ENCODE measurements at regions not wholly inside any gene's neighbourhood (a gene's known extent, or its start where the extent isn't known, plus 50 kb on each side); places are given as distances from the start of the nearest gene placed in this dataset.

DNA sequence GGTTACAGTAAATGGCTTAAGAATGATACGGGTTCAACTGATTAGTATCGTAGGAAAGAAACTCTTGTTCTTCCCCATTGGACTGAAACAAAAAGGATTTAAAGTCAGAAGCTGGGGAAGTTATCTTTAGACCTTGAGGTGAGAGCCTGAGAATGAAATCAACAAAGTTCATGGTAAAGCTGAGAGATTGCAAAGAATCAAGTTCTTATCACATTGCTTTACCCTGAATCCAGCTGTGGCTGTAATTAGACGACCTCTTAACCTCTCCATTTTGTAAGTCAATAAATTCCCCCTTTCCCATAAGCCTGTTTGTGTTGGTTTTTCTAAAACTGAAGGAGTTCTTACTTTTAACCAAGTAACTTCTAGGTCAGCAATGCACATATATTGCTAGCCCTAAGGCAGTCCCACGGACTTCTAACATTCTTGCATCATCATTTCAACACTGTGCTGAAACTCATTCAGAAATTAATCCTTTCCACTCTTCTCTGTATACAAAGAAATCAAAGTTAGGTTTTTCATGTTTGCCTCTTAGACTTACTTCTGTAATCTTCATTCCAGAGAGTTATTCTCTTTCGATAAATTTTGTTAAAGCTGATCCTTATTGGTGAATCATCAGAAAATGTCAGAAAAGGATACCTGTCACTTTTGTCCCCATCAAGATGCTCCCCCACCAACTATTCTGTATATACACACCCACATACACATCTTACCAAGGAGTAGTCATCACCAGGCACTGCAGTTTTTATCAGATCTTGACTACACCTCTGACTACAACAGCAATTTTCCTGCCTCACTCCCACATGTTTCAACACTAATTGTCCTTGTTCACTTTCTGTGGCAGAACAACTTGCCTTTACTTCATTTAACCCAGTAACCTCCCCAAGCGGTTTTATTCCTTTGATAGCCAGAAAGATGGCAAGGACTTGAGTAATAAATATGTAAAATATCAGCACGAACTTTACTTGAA is 77.9 kb upstream of the STK26 start:
- no peak for TF ChIP-seq EZH2phosphoT487 (IDR thresholded peaks at IDR 0.05; ENCODE audit: borderline replicate concordance)
- TF ChIP-seq, protein P1, sequence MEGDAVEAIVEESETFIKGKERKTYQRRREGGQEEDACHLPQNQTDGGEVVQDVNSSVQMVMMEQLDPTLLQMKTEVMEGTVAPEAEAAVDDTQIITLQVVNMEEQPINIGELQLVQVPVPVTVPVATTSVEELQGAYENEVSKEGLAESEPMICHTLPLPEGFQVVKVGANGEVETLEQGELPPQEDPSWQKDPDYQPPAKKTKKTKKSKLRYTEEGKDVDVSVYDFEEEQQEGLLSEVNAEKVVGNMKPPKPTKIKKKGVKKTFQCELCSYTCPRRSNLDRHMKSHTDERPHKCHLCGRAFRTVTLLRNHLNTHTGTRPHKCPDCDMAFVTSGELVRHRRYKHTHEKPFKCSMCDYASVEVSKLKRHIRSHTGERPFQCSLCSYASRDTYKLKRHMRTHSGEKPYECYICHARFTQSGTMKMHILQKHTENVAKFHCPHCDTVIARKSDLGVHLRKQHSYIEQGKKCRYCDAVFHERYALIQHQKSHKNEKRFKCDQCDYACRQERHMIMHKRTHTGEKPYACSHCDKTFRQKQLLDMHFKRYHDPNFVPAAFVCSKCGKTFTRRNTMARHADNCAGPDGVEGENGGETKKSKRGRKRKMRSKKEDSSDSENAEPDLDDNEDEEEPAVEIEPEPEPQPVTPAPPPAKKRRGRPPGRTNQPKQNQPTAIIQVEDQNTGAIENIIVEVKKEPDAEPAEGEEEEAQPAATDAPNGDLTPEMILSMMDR (conservative IDR thresholded peaks at IDR 0.05; ENCODE audit: low read length), result no peak

All from Loucy (cell line).